Left ventricle myocardium inferior (tissue), 1 donor: ENCODE measurements at regions not wholly inside any gene's neighbourhood (a gene's known extent, or its start where the extent isn't known, plus 50 kb on each side); places are given as distances from the start of the nearest gene placed in this dataset.

ENCODE experiments used
- DNase-seq: peaks from one replicate; pipeline ENCODE4 v3.0.0-alpha.2; 2020
- H3K27ac ChIP-seq: fragments of 200-600 bp; replicated peaks from 2 replicates; pipeline ENCODE4 v1.8.0; 2021
- H3K27me3 ChIP-seq: fragments of 200-600 bp; 2 replicates; pipeline ENCODE4 v1.8.0; 2021; ENCODE audit warnings: low read depth
- H3K36me3 ChIP-seq: fragments of 200-600 bp; 2 replicates; pipeline ENCODE4 v1.8.0; 2021
- H3K4me1 ChIP-seq: fragments of 200-600 bp; 2 replicates; pipeline ENCODE4 v1.8.0; 2021
- H3K4me3 ChIP-seq: fragments of 200-600 bp; 2 replicates; pipeline ENCODE4 v1.8.0; 2021; ENCODE audit warnings: mild to moderate bottlenecking, moderate library complexity
- H3K9me3 ChIP-seq: fragments of 200-600 bp; replicated peaks from 2 replicates; pipeline ENCODE4 v1.8.0; 2021
- CTCF ChIP-seq: fragments of 200-600 bp; IDR thresholded peaks from 2 replicates; pipeline ENCODE4 v1.8.0; 2021; ENCODE audit warnings: antibody characterized with exemption, mild to moderate bottlenecking, borderline replicate concordance
- intact Hi-C: fragments of 100-400 bp; cut with micrococcal nuclease; formaldehyde crosslinking; loops from one replicate; pipeline ENCODE4 v1.11.0; 2022
- donor health status: DM: no; HTN: yes; CAD: no; lungs with severe emphysema.

GRCh38 chr18:8926464-8926863 lies 176.0 kb upstream of the NDUFV2 start:
- intact Hi-C loops = no loop called here
- H3K27me3 ChIP-seq = no peaks in the 10 kb centered on the region

GRCh38 chr18:8928044-8928443 lies 174.5 kb upstream of the NDUFV2 start:
- DNase-seq = no peak
- Histone ChIP-seq H3K9me3 (peaks cover 48% of the 10 kb centered on the region), H3K4me3 (no peak overlapping the region), H3K27ac (no peak overlapping the region), H3K36me3 (no peaks in the 10 kb centered on the region), H3K4me1 (no peaks in the 10 kb centered on the region), H3K27me3 (no peaks in the 10 kb centered on the region)
- no peak for TF ChIP-seq CTCF
- intact Hi-C loops = no loop called here

More at GRCh38 chr18:8926464-8926863, 176.0 kb upstream of the NDUFV2 start:
- Histone ChIP-seq H3K9me3 (peaks cover 45% of the 10 kb centered on the region), H3K36me3 (no peaks in the 10 kb centered on the region), H3K4me3 (no peak overlapping the region), H3K4me1 (no peaks in the 10 kb centered on the region), H3K27ac (no peak overlapping the region)
- TF ChIP-seq CTCF = no peak
- no peak for DNase-seq

GRCh38 chr18:8928847-8929780 lies 173.4 kb upstream of the NDUFV2 start:
- TF ChIP-seq CTCF = no peak
- Histone ChIP-seq H3K27ac (no peak overlapping the region), H3K9me3 (peaks cover 50% of the 10 kb centered on the region), H3K4me3 (no peak overlapping the region), H3K36me3 (no peaks in the 10 kb centered on the region), H3K27me3 (no peaks in the 10 kb centered on the region), H3K4me1 (no peaks in the 10 kb centered on the region)
- no peak for DNase-seq
- intact Hi-C loops = no loop called here

- DNase-seq = no peak
- Histone ChIP-seq H3K27me3 (no peaks in the 10 kb centered on the region), H3K4me3 (no peak overlapping the region), H3K36me3 (no peaks in the 10 kb centered on the region), H3K9me3 (peaks cover 40% of the 10 kb centered on the region), H3K4me1 (no peaks in the 10 kb centered on the region), H3K27ac (no peak overlapping the region)
- TF ChIP-seq CTCF = no peak
- intact Hi-C loops = no loop called here
These were observed 171.4 kb upstream of the NDUFV2 start for GRCh38 chr18:8930990-8931616.

- intact Hi-C loops = no loop called here
- Histone ChIP-seq H3K27ac (no peak overlapping the region), H3K4me3 (no peak overlapping the region), H3K36me3 (no peaks in the 10 kb centered on the region), H3K4me1 (no peaks in the 10 kb centered on the region), H3K27me3 (no peaks in the 10 kb centered on the region), H3K9me3 (peaks cover 23% of the 10 kb centered on the region)
- DNase-seq = no peak
- TF ChIP-seq CTCF = no peak
These were observed 169.6 kb upstream of the NDUFV2 start for GRCh38 chr18:8932866-8933265.
